NB4 (cell line): ENCODE measurements at regions not wholly inside any gene's neighbourhood (a gene's known extent, or its start where the extent isn't known, plus 50 kb on each side); places are given as distances from the start of the nearest gene placed in this dataset.
A peak's percentile ranks its signal among the peaks of the same experiment; 100 is the strongest.

Experiments
- DNase-seq: peaks from one replicate; pipeline ENCODE4 v3.0.0; 2010; ENCODE audit warnings: low read depth
- H3K4me3 ChIP-seq: one replicate; pipeline ENCODE4 v1.5.1; 2011; ENCODE audit warnings: mild to moderate bottlenecking, low read depth, low read length, moderate library complexity
- CTCF ChIP-seq: IDR thresholded peaks from one replicate; pipeline ENCODE4 v1.5.1; 2012; ENCODE audit warnings: low read depth, low read length
- MYC ChIP-seq: IDR thresholded peaks from 2 replicates; pipeline ENCODE4 v1.6.1; 2011; ENCODE audit warnings: low read depth, low read length
- POLR2A ChIP-seq: IDR thresholded peaks from 2 replicates; pipeline ENCODE4 v1.6.1; 2011; ENCODE audit warnings: mild to moderate bottlenecking; ENCODE audit not compliant: insufficient read length; ENCODE audit errors: extremely low read depth
- TF ChIP-seq, protein P1 (sequence below): IDR thresholded peaks from 2 replicates; pipeline ENCODE4 v1.6.1; 2011; ENCODE audit warnings: low read depth, low read length

DNA sequence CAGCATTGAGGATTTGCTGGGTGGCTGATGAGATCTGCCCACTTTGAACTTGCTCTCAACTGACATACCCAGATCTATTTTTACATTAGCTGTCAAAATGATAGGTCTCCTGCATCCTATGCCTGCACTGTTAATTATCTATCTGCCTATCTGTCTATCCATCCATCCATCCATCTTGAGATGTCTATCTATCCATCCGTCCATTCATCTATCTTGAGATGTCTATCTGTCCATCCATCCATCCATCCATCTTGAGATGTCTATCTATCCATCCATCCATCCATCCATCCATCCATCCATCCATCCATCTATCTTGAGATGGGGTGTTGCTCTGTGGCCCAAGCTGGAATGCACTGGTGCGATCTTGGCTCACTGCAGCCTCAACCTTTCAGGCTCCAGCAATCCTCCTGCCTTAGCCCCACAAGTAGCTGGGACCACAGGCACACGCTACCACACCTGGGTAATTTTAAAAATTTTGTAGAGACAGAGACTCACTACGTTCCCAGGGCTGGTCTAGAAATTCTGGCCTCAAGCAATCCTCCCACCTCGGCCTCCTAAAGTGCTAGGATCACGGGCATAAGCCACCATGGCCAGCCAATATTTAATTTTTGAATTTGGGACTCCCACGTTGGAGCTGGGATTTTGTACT lies 159.4 kb upstream of the NSMCE3 start:
- no peak for DNase-seq
- H3K4me3 ChIP-seq: no peak overlapping the region
- TF ChIP-seq MYC: no peak
- TF ChIP-seq CTCF: no peak
- TF ChIP-seq POLR2A: no peak
- TF ChIP-seq, protein P1, sequence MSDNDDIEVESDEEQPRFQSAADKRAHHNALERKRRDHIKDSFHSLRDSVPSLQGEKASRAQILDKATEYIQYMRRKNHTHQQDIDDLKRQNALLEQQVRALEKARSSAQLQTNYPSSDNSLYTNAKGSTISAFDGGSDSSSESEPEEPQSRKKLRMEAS: no peak

GRCh38 chr15:29425864-29426263 lies 156.2 kb upstream of the NSMCE3 start:
- H3K4me3 ChIP-seq: no peak overlapping the region
- no peak for DNase-seq
- TF ChIP-seq, protein P1: no peak
- TF ChIP-seq CTCF (no peak), POLR2A (no peak), MYC (no peak)

DNA sequence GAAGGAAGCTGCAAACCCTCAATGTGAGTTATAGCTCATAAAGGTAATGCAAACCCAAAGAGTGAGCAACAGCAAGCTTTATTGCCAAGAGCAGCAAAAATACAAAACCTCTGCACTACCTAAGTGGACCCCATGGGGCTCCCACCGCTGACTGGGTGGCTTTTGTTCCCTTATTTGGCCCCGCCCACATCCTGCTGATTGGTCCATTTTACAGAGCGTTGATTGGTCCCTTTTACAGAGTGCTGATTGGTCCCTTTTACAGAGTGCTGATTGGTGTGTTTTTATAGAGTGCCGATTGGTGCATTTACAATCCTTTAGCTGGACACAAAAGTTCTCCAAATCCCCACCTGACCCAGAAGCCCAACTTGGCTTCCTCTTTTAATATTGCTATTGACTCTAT lies 154.5 kb upstream of the NSMCE3 start:
- no peak for TF ChIP-seq POLR2A
- no peak for TF ChIP-seq CTCF
- no peak for TF ChIP-seq MYC
- TF ChIP-seq, protein P1: no peak
- H3K4me3 ChIP-seq: no peak overlapping the region
- peak; percentile 10 for DNase-seq

DNA sequence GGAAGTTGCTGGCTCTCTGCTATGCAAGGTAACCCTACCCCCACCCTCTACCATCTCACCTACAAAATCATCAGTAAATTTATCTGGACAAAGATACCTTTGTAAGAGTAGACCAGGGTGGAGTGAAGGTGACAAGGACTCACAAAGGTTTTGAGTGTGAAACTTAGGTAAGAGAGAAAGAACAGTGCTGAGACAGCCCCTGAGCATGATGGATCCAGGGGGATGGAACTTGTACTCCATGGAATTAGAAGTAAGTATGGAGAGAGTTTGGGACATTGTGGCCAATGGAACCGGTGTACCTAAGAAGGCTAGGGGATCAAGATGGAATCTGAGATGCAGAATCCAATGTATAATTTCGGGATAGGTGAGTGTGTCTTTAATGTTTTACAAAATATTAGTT lies 153.0 kb upstream of the NSMCE3 start:
- H3K4me3 ChIP-seq: no peak overlapping the region
- no peak for TF ChIP-seq CTCF
- TF ChIP-seq, protein P1: no peak
- TF ChIP-seq MYC: no peak
- TF ChIP-seq POLR2A: no peak
- DNase-seq: no peak

- no peak for TF ChIP-seq CTCF
- TF ChIP-seq MYC: no peak
- TF ChIP-seq, protein P1: no peak
- no peak for TF ChIP-seq POLR2A
These were observed 150.6 kb upstream of the NSMCE3 start for GRCh38 chr15:29420188-29420587.

GRCh38 chr15:29418931-29419330 lies 149.3 kb upstream of the NSMCE3 start:
- DNase-seq: no peak
- no peak for TF ChIP-seq CTCF
- TF ChIP-seq POLR2A: no peak
- TF ChIP-seq, protein P1: no peak
- TF ChIP-seq MYC: no peak
- H3K4me3 ChIP-seq: no peak overlapping the region

More at GRCh38 chr15:29420188-29420587, 150.6 kb upstream of the NSMCE3 start:
- H3K4me3 ChIP-seq: no peak overlapping the region
- DNase-seq: no peak
